NB4 (cell line): ENCODE measurements at regions not wholly inside any gene's neighbourhood (a gene's known extent, or its start where the extent isn't known, plus 50 kb on each side); places are given as distances from the start of the nearest gene placed in this dataset.

Experiments
- DNase-seq: peaks from one replicate; pipeline ENCODE4 v3.0.0; 2010; ENCODE audit warnings: low read depth
- H3K4me3 ChIP-seq: one replicate; pipeline ENCODE4 v1.5.1; 2011; ENCODE audit warnings: mild to moderate bottlenecking, low read depth, low read length, moderate library complexity
- CTCF ChIP-seq: IDR thresholded peaks from one replicate; pipeline ENCODE4 v1.5.1; 2012; ENCODE audit warnings: low read depth, low read length
- MAX ChIP-seq: IDR thresholded peaks from 2 replicates; pipeline ENCODE4 v1.6.1; 2011; ENCODE audit warnings: low read depth, low read length
- MYC ChIP-seq: IDR thresholded peaks from 2 replicates; pipeline ENCODE4 v1.6.1; 2011; ENCODE audit warnings: low read depth, low read length
- POLR2A ChIP-seq: IDR thresholded peaks from 2 replicates; pipeline ENCODE4 v1.6.1; 2011; ENCODE audit warnings: mild to moderate bottlenecking; ENCODE audit not compliant: insufficient read length; ENCODE audit errors: extremely low read depth

GRCh38 chr2:21947046-21947445, 823.3 kb downstream of the TDRD15 start:
- no peak for DNase-seq
- TF ChIP-seq CTCF (no peak), MYC (no peak), MAX (no peak)
- no peak overlapping the region for H3K4me3 ChIP-seq

- no peak overlapping the region for H3K4me3 ChIP-seq
- DNase-seq: no peak
- TF ChIP-seq MAX: no peak
- no peak for TF ChIP-seq CTCF
- no peak for TF ChIP-seq POLR2A
- no peak for TF ChIP-seq MYC
Measured at GRCh38 chr2:21966139-21966538, 842.4 kb downstream of the TDRD15 start.

- no peak overlapping the region for H3K4me3 ChIP-seq
- no peak for TF ChIP-seq CTCF
- TF ChIP-seq MAX: no peak
- TF ChIP-seq MYC: no peak
- no peak for TF ChIP-seq POLR2A
- no peak for DNase-seq
Measured at GRCh38 chr2:21970971-21971370, 847.2 kb downstream of the TDRD15 start.

- DNase-seq: no peak
- H3K4me3 ChIP-seq: no peak overlapping the region
- no peak for TF ChIP-seq CTCF
- no peak for TF ChIP-seq POLR2A
- TF ChIP-seq MYC: no peak
- no peak for TF ChIP-seq MAX
Measured at GRCh38 chr2:21972586-21972985, 848.8 kb downstream of the TDRD15 start.

GRCh38 chr2:21981127-21981526, 857.4 kb downstream of the TDRD15 start:
- no peak for TF ChIP-seq CTCF
- TF ChIP-seq POLR2A: no peak
- TF ChIP-seq MAX: no peak
- no peak for TF ChIP-seq MYC
- no peak for DNase-seq
- H3K4me3 ChIP-seq: no peak overlapping the region

- DNase-seq: no peak
- no peak for TF ChIP-seq MYC
- no peak for TF ChIP-seq CTCF
- no peak for TF ChIP-seq MAX
- no peak for TF ChIP-seq POLR2A
- no peak overlapping the region for H3K4me3 ChIP-seq
Measured at GRCh38 chr2:21993002-21993401, 869.2 kb downstream of the TDRD15 start.
